Activated CD4-positive, alpha-beta T cell treated with anti-CD3 and anti-CD28 coated beads for 36 hours (primary cell): ENCODE measurements at regions not wholly inside any gene's neighbourhood (a gene's known extent, or its start where the extent isn't known, plus 50 kb on each side); places are given as distances from the start of the nearest gene placed in this dataset.

ENCODE experiments used
- ATAC-seq: fragments of 200-7000 bp; cut with Tn5 transposase; one replicate; pipeline ENCODE4 v1.10.0; 2021; ENCODE audit warnings: mild to moderate bottlenecking, moderate library complexity
- CTCF ChIA-PET: fragments of 350-600 bp; sonication (Branson Sonifier 250); formaldehyde crosslinking; loops from one replicate; lab custom pipeline; 2021; ENCODE audit warnings: antibody characterized with exemption; lab: Charles Lee
- POLR2A ChIA-PET: fragments of 350-600 bp; sonication (Branson Sonifier 250); formaldehyde crosslinking; loops from one replicate; lab custom pipeline; 2021; ENCODE audit warnings: antibody characterized with exemption, inconsistent platforms; lab: Charles Lee
- DNase-seq: peaks from one replicate; pipeline ENCODE4 v3.0.0-alpha.2; 2020
- H3K27ac Mint-ChIP-seq: one replicate; pipeline ENCODE4 v1.8.0; 2021; ENCODE audit warnings: mixed read lengths
- H3K27me3 Mint-ChIP-seq: one replicate; pipeline ENCODE4 v1.8.0; 2021; ENCODE audit warnings: mixed read lengths
- H3K36me3 Mint-ChIP-seq: one replicate; pipeline ENCODE4 v1.8.0; 2021; ENCODE audit warnings: low read depth, mixed read lengths
- H3K4me1 Mint-ChIP-seq: one replicate; pipeline ENCODE4 v1.8.0; 2021; ENCODE audit warnings: mixed read lengths
- H3K4me3 Mint-ChIP-seq: one replicate; pipeline ENCODE4 v1.8.0; 2021; ENCODE audit warnings: mild to moderate bottlenecking, moderate library complexity, mixed read lengths
- H3K9me3 Mint-ChIP-seq: one replicate; pipeline ENCODE4 v1.8.0; 2021; ENCODE audit warnings: low read depth, mixed read lengths
- intact Hi-C, 2 experiments: fragments of 100-400 bp; cut with DNase I in 1 of 2; cut with micrococcal nuclease in 1 of 2; formaldehyde crosslinking; loops; one replicate each; pipeline versions ENCODE4 v1.14.2 to v1.15.1; 2022 to 2024; cut with DNase I, micrococcal nuclease

DNA sequence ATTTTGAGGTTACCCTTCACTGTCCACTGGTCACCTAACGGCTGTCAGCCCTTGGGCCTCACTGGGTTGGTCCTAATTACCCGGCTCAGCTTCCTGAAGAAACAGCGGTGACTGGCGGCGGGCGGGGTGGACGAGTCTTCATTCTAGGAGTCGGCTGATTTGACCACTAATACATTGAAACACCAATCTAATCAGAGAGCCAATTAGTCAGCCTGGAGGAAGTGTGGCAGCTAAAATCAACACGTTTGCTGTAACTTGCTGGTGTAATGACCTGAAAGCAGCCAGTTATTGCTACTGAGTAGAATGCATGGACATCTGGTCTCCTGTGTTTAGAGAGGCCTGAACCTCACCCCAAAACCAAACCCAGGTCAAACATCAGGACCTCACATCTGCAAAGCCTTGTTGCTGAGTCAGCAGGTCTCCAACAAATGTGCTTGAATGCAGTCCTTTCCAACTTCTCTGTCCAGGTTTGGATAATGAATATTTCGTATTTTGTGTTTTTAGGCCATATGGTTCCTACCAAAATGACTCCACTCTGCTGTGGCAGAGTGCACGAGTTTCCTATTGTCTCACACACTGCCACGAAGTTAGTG is 496.4 kb downstream of the BRD1 start:
- Mint-ChIP-seq H3K4me1 (no peaks in the 10 kb centered on the region), H3K36me3 (no peaks in the 10 kb centered on the region), H3K27ac (no peak overlapping the region), H3K4me3 (no peak overlapping the region), H3K9me3 (peaks cover 3% of the 10 kb centered on the region), H3K27me3 (peaks cover 3% of the 10 kb centered on the region)
- ATAC-seq (no peak), DNase-seq (no peak)
- POLR2A ChIA-PET, result no interaction called here
- CTCF ChIA-PET, result no interaction called here
- intact Hi-C loops, result no loop called here

DNA sequence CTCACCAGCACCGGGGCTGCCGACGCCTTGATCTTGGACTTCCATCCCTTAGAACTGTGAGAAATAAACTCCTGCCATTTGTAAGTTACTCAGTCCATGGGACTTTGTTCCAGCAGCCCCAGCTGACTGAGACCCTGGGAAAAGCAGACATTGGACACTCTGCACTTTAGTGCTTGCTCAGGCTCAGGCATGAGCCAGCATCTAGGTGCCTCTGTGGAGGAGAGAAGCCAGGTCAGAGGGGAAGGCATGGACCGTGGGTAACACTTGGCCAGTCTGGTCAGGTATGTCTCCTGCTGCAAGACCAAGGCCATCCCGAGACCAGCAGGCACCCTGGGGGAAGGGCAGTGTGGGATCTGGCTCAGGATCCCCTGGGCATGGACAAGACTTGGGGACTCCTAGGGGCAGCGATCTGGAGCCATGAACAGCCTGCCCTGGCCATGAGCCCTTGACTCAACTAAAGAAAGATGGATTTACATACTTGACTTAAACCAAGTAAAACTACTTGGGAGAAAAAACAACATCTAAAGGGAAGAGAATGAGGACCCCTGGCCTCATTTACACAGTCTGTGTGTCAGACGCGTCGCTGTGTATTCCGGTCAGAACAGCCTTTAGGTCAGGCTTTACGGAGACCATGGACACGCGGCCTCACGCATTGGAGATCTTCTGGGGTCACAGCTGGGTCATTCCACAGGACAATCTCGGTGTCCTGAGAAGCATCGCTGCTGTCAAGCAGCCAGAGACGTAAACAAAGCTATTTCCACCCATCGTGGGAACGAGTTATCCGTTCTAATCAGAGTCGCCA is 497.1 kb downstream of the BRD1 start:
- H3K27me3 Mint-ChIP-seq, result peaks cover 4% of the 10 kb centered on the region
- CTCF ChIA-PET, result no interaction called here
- no peaks in the 10 kb centered on the region for H3K4me1 Mint-ChIP-seq
- H3K9me3 Mint-ChIP-seq, result peaks cover 3% of the 10 kb centered on the region
- H3K27ac Mint-ChIP-seq, result no peak overlapping the region
- H3K4me3 Mint-ChIP-seq, result no peak overlapping the region
- POLR2A ChIA-PET, result no interaction called here
- intact Hi-C loops, result no loop called here
- ATAC-seq (no peak), DNase-seq (no peak)
- no peaks in the 10 kb centered on the region for H3K36me3 Mint-ChIP-seq

DNA sequence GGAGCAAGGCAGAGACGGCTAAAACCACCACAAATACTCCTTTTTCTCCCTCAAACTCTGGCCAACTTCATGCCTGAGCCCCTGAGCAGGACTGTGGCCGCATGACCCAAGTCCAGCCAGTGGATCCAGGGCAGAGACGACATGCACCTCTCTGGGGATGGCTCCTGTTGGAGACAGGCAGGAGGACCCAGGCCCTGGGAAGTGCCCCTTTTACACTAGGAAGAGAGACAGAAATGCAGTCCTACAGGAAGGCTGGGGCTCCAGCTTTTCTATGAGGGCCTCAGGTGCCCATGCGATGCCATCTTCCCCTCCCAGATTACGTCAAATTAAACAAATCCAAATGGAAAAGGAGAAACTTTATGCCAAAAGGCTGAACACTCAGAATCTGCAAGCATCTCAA is 498.0 kb downstream of the BRD1 start:
- H3K4me3 Mint-ChIP-seq, result no peak overlapping the region
- peaks cover 6% of the 10 kb centered on the region for H3K27me3 Mint-ChIP-seq
- ATAC-seq, result no peak
- ChIA-PET CTCF (no interaction called here), POLR2A (no interaction called here)
- H3K27ac Mint-ChIP-seq, result no peak overlapping the region
- no peaks in the 10 kb centered on the region for H3K36me3 Mint-ChIP-seq
- no peaks in the 10 kb centered on the region for H3K4me1 Mint-ChIP-seq
- peaks cover 3% of the 10 kb centered on the region for H3K9me3 Mint-ChIP-seq
- DNase-seq, result no peak
- intact Hi-C loops, result no loop called here

DNA sequence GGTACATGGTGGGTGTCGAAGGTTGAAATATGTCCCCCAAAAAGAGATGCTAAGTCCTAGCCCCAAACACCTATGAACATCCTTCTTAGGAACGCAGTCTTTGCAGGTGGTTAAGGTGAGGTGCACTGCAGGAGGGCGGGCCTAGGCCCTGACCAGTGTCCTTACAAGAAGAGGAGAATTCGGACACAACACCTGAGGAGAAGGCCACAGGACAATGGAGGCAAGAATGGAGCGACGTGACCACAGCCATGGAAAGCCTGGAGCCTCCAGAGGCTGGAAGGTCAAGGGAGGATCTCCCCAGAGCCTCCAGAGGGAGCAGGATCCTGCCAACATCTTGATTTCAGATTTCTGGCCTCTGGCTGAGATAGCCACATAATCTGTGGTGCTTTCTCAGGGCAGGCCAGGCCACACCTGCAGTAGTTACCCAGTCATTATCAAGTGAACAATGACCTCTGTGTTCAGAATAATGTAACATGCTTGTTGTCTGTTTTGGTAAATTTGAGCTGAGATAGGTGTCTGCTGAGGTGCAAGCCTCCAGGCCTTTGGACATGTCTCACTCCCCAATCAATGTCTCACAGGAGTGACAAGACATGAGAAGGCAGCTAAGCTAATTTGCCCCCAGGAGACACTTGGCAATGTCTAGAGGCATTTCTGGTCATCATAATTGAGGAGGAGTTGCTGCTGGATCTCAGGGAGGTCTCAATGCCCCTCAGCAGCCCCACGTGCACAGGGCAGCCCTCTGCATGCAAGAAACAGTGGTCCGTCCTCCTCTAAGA is 498.9 kb downstream of the BRD1 start:
- no peaks in the 10 kb centered on the region for H3K4me1 Mint-ChIP-seq
- ChIA-PET CTCF (no interaction called here), POLR2A (no interaction called here)
- DNase-seq (no peak), ATAC-seq (no peak)
- peaks cover 3% of the 10 kb centered on the region for H3K9me3 Mint-ChIP-seq
- H3K27ac Mint-ChIP-seq, result no peak overlapping the region
- intact Hi-C loops, result no loop called here
- no peak overlapping the region for H3K4me3 Mint-ChIP-seq
- H3K36me3 Mint-ChIP-seq, result no peaks in the 10 kb centered on the region
- H3K27me3 Mint-ChIP-seq, result peaks cover 6% of the 10 kb centered on the region

DNA sequence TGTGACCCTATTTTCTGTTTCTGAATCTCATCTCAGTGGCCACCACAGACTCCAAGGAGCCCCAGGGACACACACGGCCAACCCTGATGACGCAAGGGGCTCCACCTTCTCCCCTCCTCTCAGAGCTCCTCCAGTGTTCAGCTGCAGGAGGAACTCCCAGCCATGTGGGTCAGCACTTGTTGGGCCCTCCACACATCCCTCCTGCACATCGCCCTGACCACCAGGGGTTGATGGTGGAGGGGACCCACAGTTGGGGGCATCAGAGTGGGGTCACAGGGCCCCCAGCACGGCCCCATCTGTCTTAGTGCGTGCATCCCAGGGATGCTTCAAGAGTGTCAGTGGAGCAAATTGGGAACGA is 499.6 kb downstream of the BRD1 start:
- no peaks in the 10 kb centered on the region for H3K4me1 Mint-ChIP-seq
- no peak for ATAC-seq
- H3K36me3 Mint-ChIP-seq, result no peaks in the 10 kb centered on the region
- H3K27ac Mint-ChIP-seq, result no peak overlapping the region
- H3K9me3 Mint-ChIP-seq, result peaks cover 3% of the 10 kb centered on the region
- ChIA-PET POLR2A (no interaction called here), CTCF (no interaction called here)
- H3K27me3 Mint-ChIP-seq, result peaks cover 10% of the 10 kb centered on the region
- no peak for DNase-seq
- no peak overlapping the region for H3K4me3 Mint-ChIP-seq
- intact Hi-C loops, result no loop called here

DNA sequence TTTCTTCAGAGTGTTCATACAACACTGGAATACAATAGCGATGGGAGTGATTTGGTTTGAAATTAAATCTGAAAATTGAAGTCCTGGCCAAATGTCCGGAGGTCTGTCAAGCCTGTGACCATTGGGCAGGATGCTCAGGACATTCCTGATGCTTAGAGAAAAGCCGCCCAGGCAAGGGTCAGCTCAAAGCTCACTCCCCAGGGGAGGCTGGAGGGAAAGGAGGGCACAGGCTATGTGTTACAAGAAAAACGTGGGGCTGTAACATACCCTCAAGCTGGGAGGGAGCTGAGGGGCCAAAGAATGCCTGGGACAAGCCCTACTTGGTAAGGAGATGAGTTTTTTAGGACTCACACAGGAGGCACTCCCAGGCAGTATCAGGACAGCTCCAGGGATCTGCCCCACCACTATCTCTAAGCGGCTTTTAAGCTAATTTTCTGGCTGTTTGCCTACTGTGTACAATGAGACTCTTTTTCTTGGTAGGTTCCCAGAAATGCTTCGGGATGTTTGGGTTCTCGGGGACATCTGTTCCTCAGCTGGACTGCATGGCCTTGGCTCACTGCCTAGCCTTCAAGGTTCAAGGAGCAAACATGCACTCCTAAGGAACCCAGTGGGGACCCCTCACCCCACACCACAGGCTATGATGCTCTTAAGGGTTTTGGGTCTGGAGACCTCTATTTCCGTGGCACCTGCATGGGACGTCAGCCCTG is 500.1 kb downstream of the BRD1 start:
- no peak overlapping the region for H3K27ac Mint-ChIP-seq
- H3K27me3 Mint-ChIP-seq, result peaks cover 10% of the 10 kb centered on the region
- intact Hi-C loops, result no loop called here
- CTCF ChIA-PET, result interaction anchor here (0.6 kb wide), 1 partner anchor 481 kb away, joined by 3 read pairs; no protein-coding TSS in a partner anchor
- H3K4me3 Mint-ChIP-seq, result no peak overlapping the region
- no peak for DNase-seq
- no peak for ATAC-seq
- H3K9me3 Mint-ChIP-seq, result peaks cover 3% of the 10 kb centered on the region
- POLR2A ChIA-PET, result no interaction called here
- H3K36me3 Mint-ChIP-seq, result no peaks in the 10 kb centered on the region
- H3K4me1 Mint-ChIP-seq, result no peaks in the 10 kb centered on the region

DNA sequence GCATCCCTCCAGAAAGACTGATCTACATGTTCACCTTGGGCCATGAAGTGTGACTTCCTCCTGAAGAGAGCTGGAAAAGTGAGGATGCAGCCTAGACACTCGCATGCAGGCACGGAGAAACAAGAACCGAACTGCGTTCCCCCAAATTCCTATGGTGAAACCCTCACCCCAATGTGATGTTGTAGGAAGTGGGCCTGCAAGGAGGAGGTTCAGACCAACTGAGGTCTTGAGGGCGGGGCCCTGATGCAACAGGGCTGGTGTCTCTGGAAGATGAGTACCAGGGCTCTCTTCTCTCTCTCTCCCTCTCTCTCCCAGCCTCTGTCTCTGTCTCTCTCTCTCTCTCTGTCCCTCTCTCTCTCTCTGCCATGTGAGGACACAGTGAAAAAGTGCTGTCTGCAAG is 501.1 kb downstream of the BRD1 start:
- no peaks in the 10 kb centered on the region for H3K36me3 Mint-ChIP-seq
- no peak overlapping the region for H3K4me3 Mint-ChIP-seq

DNA sequence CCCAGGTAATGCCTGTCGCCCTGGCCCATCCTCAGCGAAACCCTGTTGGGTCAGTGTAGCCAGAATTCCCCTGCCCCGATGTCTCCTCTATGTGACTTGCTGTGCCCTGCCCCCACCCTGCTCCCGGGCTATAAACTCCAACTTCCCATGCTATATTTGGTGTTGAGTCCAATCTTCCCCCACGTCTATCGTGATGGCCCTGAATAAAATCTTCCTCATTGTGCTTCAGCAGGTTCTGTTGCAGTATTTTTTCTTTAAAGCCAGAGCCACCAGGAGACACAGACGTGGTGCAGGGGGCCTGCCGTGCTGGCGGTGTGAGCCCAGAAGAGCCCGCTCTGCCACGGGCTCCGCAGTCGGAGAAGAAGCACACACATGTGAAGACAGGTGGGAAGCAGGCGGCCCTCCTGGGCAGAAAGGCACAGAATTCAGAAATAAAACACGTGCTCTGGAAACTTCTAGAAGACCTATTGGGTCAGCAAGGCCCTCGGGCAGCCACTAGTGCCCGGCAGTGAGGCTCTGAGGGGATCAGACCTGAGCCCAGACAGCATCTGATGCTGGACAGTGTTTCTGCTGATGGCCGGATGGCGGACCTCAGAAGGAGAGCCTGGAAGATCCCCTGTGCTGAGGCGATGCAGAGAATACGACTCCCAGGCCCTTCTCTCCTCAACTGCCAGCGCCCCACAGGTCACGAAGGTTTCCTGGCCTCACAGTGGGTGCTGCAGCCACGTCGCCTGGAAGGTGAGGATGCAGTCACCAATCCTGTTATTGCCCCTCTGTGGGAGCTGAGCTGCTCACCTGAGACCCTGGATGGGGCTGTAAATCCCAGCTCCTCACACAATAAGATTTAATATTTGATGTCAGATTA is 501.9 kb downstream of the BRD1 start:
- Mint-ChIP-seq H3K4me3 (no peak overlapping the region), H3K4me1 (no peaks in the 10 kb centered on the region), H3K9me3 (peaks cover 3% of the 10 kb centered on the region), H3K27me3 (peaks cover 18% of the 10 kb centered on the region), H3K27ac (no peak overlapping the region), H3K36me3 (no peaks in the 10 kb centered on the region)
- ChIA-PET POLR2A (no interaction called here), CTCF (no interaction called here)
- intact Hi-C loops, result no loop called here
- ATAC-seq, result no peak
- DNase-seq, result no peak

More for the DNA sequence above, 501.1 kb downstream of the BRD1 start:
- H3K27ac Mint-ChIP-seq, result no peak overlapping the region
- peaks cover 16% of the 10 kb centered on the region for H3K27me3 Mint-ChIP-seq
- CTCF ChIA-PET, result no interaction called here
- no peak for ATAC-seq
- H3K9me3 Mint-ChIP-seq, result peaks cover 3% of the 10 kb centered on the region
- no peaks in the 10 kb centered on the region for H3K4me1 Mint-ChIP-seq
- intact Hi-C loops, result no loop called here
- POLR2A ChIA-PET, result no interaction called here
- DNase-seq, result no peak

DNA sequence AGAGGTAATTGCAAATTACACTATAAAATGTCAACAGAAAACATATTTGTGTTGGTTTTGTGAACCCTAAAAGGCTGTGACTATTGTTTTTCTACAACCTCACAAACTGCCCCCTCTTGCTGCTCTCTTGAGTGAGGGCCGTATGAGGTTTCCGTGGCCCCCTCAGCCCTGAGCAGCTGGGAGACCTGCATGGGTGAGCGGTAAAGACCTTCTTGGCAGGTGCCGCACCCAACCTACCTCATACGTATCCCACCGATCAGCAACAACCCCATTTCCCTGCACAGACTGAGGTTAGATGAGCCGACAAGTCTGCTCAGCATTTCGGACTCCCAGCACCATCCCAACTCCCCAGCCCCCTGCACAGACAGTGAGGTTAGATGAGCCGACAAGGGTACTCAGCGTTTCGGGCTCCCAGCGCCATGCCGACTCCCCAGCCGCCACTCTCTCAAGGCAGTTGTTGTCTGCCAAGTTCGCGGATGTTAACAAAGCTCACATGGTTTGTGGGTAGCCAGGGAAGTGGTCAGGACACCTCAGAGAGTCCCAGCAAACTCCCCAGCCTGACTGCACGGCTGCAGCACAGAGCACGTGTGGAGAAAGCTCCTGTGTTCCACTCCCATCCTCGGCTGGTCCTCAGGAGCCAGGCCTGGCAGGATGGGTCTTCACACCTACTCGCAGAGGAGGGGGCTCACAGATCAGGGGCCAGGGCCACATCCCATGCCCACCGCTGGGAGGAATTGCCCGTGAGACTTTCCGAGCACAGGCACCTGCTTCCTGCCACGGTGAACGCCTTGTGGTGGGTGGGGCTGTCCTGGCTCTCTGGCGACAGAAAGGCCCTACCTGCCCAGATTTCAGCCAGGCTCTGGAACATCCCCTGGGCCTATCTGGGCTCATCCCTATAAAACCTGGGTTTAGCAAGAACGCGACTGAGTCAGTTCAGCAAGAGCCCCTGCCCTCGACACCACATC is 502.9 kb downstream of the BRD1 start:
- Mint-ChIP-seq H3K27ac (no peak overlapping the region), H3K4me3 (no peak overlapping the region), H3K9me3 (peaks cover 3% of the 10 kb centered on the region), H3K27me3 (peaks cover 20% of the 10 kb centered on the region), H3K36me3 (no peaks in the 10 kb centered on the region), H3K4me1 (no peaks in the 10 kb centered on the region)
- ChIA-PET POLR2A (no interaction called here), CTCF (no interaction called here)
- ATAC-seq, result no peak
- intact Hi-C loops, result no loop called here
- DNase-seq, result no peak

DNA sequence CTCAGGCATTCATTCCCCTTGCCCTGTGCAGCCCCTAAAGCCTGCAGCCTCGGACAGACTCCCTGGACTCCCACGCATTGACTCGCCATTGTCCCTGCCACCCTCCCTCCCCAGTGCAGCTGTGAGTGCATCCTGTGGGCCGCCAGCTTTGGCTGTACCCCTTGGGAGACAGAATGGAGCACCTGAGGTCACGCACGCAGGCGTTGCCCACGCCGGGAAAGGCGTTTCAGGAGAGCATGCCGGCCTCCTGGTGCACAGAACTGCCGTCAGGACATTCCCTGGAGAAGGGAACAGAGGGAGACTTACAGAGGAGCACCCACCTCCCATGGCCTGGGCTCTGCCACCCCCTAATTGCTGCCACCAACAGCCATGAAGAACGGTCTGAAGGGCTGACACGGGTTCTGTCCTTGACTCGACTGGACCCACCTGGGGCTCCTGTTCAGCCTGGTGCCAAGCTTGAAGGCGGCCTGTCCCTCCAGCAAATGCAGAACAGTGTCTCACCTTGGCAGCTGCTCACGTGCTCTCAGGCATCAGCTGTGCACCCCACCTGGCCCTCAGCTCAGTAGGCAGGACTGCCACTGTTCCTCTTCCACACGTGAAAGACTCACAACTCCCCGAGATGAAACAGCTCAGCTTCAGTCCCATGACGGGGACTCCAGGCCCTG is 503.8 kb downstream of the BRD1 start:
- Mint-ChIP-seq H3K4me1 (no peaks in the 10 kb centered on the region), H3K27ac (no peak overlapping the region), H3K9me3 (peaks cover 3% of the 10 kb centered on the region), H3K27me3 (peaks cover 29% of the 10 kb centered on the region), H3K4me3 (no peak overlapping the region), H3K36me3 (no peaks in the 10 kb centered on the region)
- ChIA-PET POLR2A (no interaction called here), CTCF (no interaction called here)
- no peak for DNase-seq
- ATAC-seq, result no peak
- intact Hi-C loops, result no loop called here
